CD4-positive, alpha-beta T cell (primary cell): ENCODE measurements at regions not wholly inside any gene's neighbourhood (a gene's known extent, or its start where the extent isn't known, plus 50 kb on each side); places are given as distances from the start of the nearest gene placed in this dataset.

Experiments
- ATAC-seq: fragments of 200-7000 bp; cut with Tn5 transposase; one replicate; pipeline ENCODE4 v1.10.0; 2022; ENCODE audit warnings: mild to moderate bottlenecking; ENCODE audit not compliant: poor library complexity
- CTCF ChIA-PET: fragments of 350-600 bp; sonication (Branson Sonifier 250); formaldehyde crosslinking; loops from one replicate; lab custom pipeline; 2021; ENCODE audit warnings: antibody characterized with exemption, inconsistent platforms; lab: Charles Lee
- POLR2A ChIA-PET: fragments of 350-600 bp; sonication (Branson Sonifier 250); formaldehyde crosslinking; loops from one replicate; lab custom pipeline; 2021; ENCODE audit warnings: antibody characterized with exemption, inconsistent platforms; lab: Charles Lee
- DNase-seq, 14 experiments: peaks; one replicate each; pipeline ENCODE4 v3.0.0-alpha.2; 2013 to 2020; ENCODE audit warnings: mixed read lengths in 2 of 14
- H3K27ac ChIP-seq, 2 donors: one replicate each; pipeline versions ENCODE4 v1.5.1 to v1.7.0; 2013; ENCODE audit warnings: low read length in 2 of 2, low read depth in 1 of 2, mild to moderate bottlenecking in 1 of 2
- H3K27me3 ChIP-seq, 2 experiments: 1 replicate in 1 of 2; 2 replicates in 1 of 2; pipeline versions ENCODE4 v1.6.1 to v1.7.0; 2013; ENCODE audit warnings: low read length in 2 of 2, control low read depth in 1 of 2, mild to moderate bottlenecking in 1 of 2, moderate library complexity in 1 of 2; ENCODE audit not compliant: insufficient read depth in 2 of 2, control insufficient read depth in 1 of 2
- H3K36me3 ChIP-seq: one replicate; pipeline ENCODE4 v1.6.1; 2013; ENCODE audit warnings: low read length, control low read depth; ENCODE audit not compliant: insufficient read depth
- H3K4me1 ChIP-seq: one replicate; pipeline ENCODE4 v1.6.1; 2013; ENCODE audit warnings: low read length, control low read depth; ENCODE audit not compliant: insufficient read depth
- H3K4me3 ChIP-seq: one replicate; pipeline ENCODE4 v1.5.1; 2013; ENCODE audit warnings: mild to moderate bottlenecking, low read length, moderate library complexity
- H3K9me3 ChIP-seq, 2 experiments: 1 replicate in 1 of 2; 2 replicates in 1 of 2; pipeline versions ENCODE4 v1.6.1 to v1.7.0; 2013; ENCODE audit warnings: low read length in 2 of 2, mild to moderate bottlenecking in 2 of 2, control low read depth in 1 of 2, moderate library complexity in 1 of 2; ENCODE audit not compliant: control insufficient read depth in 1 of 2, insufficient read depth in 1 of 2
- H3K27ac Mint-ChIP-seq: one replicate; pipeline ENCODE4 v1.8.0; 2020; ENCODE audit warnings: mixed read lengths
- H3K27me3 Mint-ChIP-seq: one replicate; pipeline ENCODE4 v1.8.0; 2021; ENCODE audit warnings: mixed read lengths
- H3K36me3 Mint-ChIP-seq: one replicate; pipeline ENCODE4 v1.8.0; 2021; ENCODE audit warnings: low read depth, mixed read lengths
- H3K4me1 Mint-ChIP-seq: one replicate; pipeline ENCODE4 v1.8.0; 2021; ENCODE audit warnings: low read depth, mixed read lengths
- H3K4me3 Mint-ChIP-seq: one replicate; pipeline ENCODE4 v1.8.0; 2020; ENCODE audit warnings: mild to moderate bottlenecking, mixed read lengths
- H3K9me3 Mint-ChIP-seq: one replicate; pipeline ENCODE4 v1.8.0; 2020; ENCODE audit warnings: mixed read lengths
- intact Hi-C, 2 experiments: fragments of 100-400 bp; cut with DNase I in 1 of 2; cut with micrococcal nuclease in 1 of 2; formaldehyde crosslinking; loops; one replicate each; pipeline versions ENCODE4 v1.15.1 to v1.9.0; 2023 to 2025; cut with DNase I, micrococcal nuclease
- TF ChIP-seq, protein P1 (sequence below): fragments of 200-600 bp; IDR thresholded peaks from one replicate; pipeline ENCODE4 v1.8.0; 2022; ENCODE audit warnings: antibody characterized with exemption, mild to moderate bottlenecking

DNA sequence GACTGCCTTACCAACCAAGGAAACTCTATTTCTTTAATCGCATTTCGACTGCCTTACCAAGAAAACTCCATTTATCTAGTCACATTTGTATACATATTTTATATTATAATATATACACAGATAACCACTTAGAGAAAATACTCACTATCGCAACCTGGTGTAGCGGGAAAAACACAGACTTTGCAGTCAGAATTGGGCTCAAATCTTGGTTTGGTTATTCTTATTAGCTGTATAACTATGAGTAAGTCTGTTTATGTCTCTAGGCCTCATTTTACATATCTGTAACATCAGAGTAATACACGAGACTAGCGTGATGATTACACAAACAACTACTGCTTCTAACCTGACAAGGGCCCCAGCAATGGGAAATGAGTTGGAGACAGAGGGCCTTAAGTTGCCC is 127.5 kb upstream of the POU5F2 start:
- Mint-ChIP-seq H3K4me3 (no peak overlapping the region), H3K4me1 (no peaks in the 10 kb centered on the region), H3K27ac (no peak overlapping the region), H3K9me3 (no peaks in the 10 kb centered on the region), H3K36me3 (peaks cover 59% of the 10 kb centered on the region), H3K27me3 (no peaks in the 10 kb centered on the region)
- Histone ChIP-seq H3K4me3 (no peak overlapping the region), H3K36me3 (peaks cover 9% of the 10 kb centered on the region), H3K27me3 (no peaks in the 10 kb centered on the region), H3K4me1 (no peaks in the 10 kb centered on the region), H3K27ac (no peak overlapping the region), H3K9me3 (no peaks in the 10 kb centered on the region)
- TF ChIP-seq, protein P1, sequence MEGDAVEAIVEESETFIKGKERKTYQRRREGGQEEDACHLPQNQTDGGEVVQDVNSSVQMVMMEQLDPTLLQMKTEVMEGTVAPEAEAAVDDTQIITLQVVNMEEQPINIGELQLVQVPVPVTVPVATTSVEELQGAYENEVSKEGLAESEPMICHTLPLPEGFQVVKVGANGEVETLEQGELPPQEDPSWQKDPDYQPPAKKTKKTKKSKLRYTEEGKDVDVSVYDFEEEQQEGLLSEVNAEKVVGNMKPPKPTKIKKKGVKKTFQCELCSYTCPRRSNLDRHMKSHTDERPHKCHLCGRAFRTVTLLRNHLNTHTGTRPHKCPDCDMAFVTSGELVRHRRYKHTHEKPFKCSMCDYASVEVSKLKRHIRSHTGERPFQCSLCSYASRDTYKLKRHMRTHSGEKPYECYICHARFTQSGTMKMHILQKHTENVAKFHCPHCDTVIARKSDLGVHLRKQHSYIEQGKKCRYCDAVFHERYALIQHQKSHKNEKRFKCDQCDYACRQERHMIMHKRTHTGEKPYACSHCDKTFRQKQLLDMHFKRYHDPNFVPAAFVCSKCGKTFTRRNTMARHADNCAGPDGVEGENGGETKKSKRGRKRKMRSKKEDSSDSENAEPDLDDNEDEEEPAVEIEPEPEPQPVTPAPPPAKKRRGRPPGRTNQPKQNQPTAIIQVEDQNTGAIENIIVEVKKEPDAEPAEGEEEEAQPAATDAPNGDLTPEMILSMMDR: no peak
- CTCF ChIA-PET: no interaction called here
- ATAC-seq (no peak), DNase-seq (no peak)
- intact Hi-C loops: no loop called here
- POLR2A ChIA-PET: no interaction called here

DNA sequence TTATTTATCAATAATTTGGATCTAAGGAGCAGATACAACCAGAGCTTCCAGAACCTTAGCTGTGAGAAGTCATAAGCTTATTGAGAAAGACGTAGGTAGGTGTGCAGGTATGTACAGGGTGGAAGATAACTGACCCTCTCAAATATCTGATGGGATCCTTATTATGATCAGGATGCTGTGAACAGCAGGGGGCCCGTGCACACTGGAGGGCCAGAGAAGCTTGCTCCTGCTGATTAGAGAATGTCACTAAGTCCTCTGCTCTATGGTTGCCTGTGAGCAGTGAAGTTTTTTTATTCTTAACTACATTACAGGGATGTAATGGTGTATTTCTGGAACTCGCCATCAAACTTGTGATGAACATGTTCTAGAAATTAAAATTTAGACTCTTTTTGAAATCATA is 108.9 kb upstream of the POU5F2 start:
- CTCF ChIA-PET: no interaction called here
- intact Hi-C loops: no loop called here
- no peaks in the 10 kb centered on the region for H3K4me1 Mint-ChIP-seq

DNA sequence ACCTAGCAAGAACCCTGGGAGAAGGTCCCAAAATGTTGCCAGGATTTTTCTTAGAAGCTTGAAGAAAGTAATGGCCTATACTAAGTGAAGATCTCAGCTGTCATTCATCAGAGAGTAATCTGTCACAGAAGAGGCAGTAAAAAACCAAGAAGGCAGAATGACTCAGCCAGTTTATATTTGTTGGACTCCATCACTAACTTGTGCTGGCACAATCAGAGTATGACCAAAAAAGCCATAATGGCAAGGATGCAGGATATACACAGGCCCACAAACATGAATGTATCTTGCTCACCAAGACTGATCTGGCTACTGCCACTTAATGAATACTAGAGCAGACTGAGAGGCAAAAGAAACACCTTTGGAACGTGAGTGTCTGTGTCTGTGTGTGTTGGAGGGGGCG is 104.0 kb upstream of the POU5F2 start:
- Mint-ChIP-seq H3K4me1 (no peaks in the 10 kb centered on the region), H3K36me3 (peaks cover 61% of the 10 kb centered on the region), H3K27me3 (no peaks in the 10 kb centered on the region), H3K4me3 (no peak overlapping the region), H3K9me3 (peaks cover 17% of the 10 kb centered on the region), H3K27ac (no peak overlapping the region)
- Histone ChIP-seq H3K27ac (no peak overlapping the region), H3K36me3 (peaks cover 2% of the 10 kb centered on the region), H3K27me3 (no peaks in the 10 kb centered on the region), H3K4me3 (no peak overlapping the region), H3K9me3 (peaks cover 5 to 8% of the 10 kb centered on the region in 2 experiments), H3K4me1 (no peaks in the 10 kb centered on the region)
- TF ChIP-seq, protein P1: no peak
- no peak for DNase-seq
- ChIA-PET POLR2A (no interaction called here), CTCF (no interaction called here)
- intact Hi-C loops: no loop called here
- no peak for ATAC-seq

More for the DNA sequence above, 108.9 kb upstream of the POU5F2 start:
- Mint-ChIP-seq H3K36me3 (peaks cover 27% of the 10 kb centered on the region), H3K4me3 (no peak overlapping the region), H3K9me3 (peaks cover 6% of the 10 kb centered on the region), H3K27ac (no peak overlapping the region), H3K27me3 (no peaks in the 10 kb centered on the region)
- Histone ChIP-seq H3K4me1 (no peaks in the 10 kb centered on the region), H3K4me3 (no peak overlapping the region), H3K36me3 (peaks cover 2% of the 10 kb centered on the region), H3K27ac (no peak overlapping the region), H3K9me3 (peaks cover 0 to 3% of the 10 kb centered on the region in 2 experiments), H3K27me3 (no peaks in the 10 kb centered on the region)
- DNase-seq (no peak), ATAC-seq (no peak)
- TF ChIP-seq, protein P1: no peak
- POLR2A ChIA-PET: no interaction called here
